SU-DHL-6 (cell line): ENCODE measurements at regions not wholly inside any gene's neighbourhood (a gene's known extent, or its start where the extent isn't known, plus 50 kb on each side); places are given as distances from the start of the nearest gene placed in this dataset.

Experiments
- H2AFZ ChIP-seq: fragments of 200-600 bp; sonication (generic); 2 replicates; pipeline ENCODE4 v1.6.1; 2014; ENCODE audit warnings: low read depth, mild to moderate bottlenecking, moderate library complexity, mixed read lengths, antibody characterized with exemption, low read length; ENCODE audit not compliant: severe bottlenecking
- H3F3A ChIP-seq: fragments of 200-600 bp; shearing (Covaris generic); 2 replicates; pipeline ENCODE4 v1.6.0; 2016; ENCODE audit warnings: antibody characterized with exemption, mild to moderate bottlenecking; ENCODE audit not compliant: insufficient read depth
- H3K27ac ChIP-seq: fragments of 200-600 bp; sonication (generic); 2 replicates; pipeline ENCODE4 v1.5.1; 2016; ENCODE audit warnings: low read depth, mild to moderate bottlenecking, low read length, moderate library complexity, mixed read lengths
- H3K27me3 ChIP-seq: fragments of 200-600 bp; sonication (generic), shearing (Covaris generic); 2 replicates; pipeline ENCODE4 v1.6.0; 2014; ENCODE audit warnings: mild to moderate bottlenecking, low read length
- H3K36me3 ChIP-seq: fragments of 200-600 bp; sonication (generic); 2 replicates; pipeline ENCODE4 v1.6.1; 2014; ENCODE audit warnings: mild to moderate bottlenecking, low read length, mixed read lengths
- H3K4me2 ChIP-seq: fragments of 300-600, 200-600 bp; shearing (Covaris generic), sonication (generic); 2 replicates; pipeline ENCODE4 v1.6.0; 2014; ENCODE audit warnings: low read length, low read depth, mild to moderate bottlenecking; ENCODE audit not compliant: poor library complexity, severe bottlenecking
- H3K4me3 ChIP-seq: fragments of 200-600 bp; sonication (generic); 2 replicates; pipeline ENCODE4 v1.5.1; 2014; ENCODE audit warnings: antibody characterized with exemption, low read length, mild to moderate bottlenecking, mixed read lengths; ENCODE audit not compliant: insufficient read depth, poor library complexity, severe bottlenecking
- H3K79me2 ChIP-seq: fragments of 200-600 bp; sonication (generic); 2 replicates; pipeline ENCODE4 v1.6.1; 2014; ENCODE audit warnings: mild to moderate bottlenecking, low read length, moderate library complexity; ENCODE audit not compliant: insufficient read depth
- H3K9ac ChIP-seq: fragments of 200-600 bp; sonication (generic); 2 replicates; pipeline ENCODE4 v1.7.0; 2014; ENCODE audit warnings: mild to moderate bottlenecking, low read length
- H3K9me2 ChIP-seq: fragments of 200-600 bp; sonication (generic); replicated peaks from 2 replicates; pipeline ENCODE4 v1.6.1; 2014; ENCODE audit warnings: low read length; ENCODE audit not compliant: insufficient read depth
- H3K9me3 ChIP-seq: fragments of 200-600 bp; sonication (generic); 2 replicates; pipeline ENCODE4 v1.6.1; 2014; ENCODE audit warnings: low read length, mixed read lengths; ENCODE audit not compliant: insufficient read depth
- H4K20me1 ChIP-seq: fragments of 200-600 bp; sonication (generic); 2 replicates; pipeline ENCODE4 v1.6.1; 2014; ENCODE audit warnings: low read depth, mild to moderate bottlenecking, antibody characterized with exemption, low read length, moderate library complexity, mixed read lengths
- EZH2phosphoT487 ChIP-seq: fragments of 200-600 bp; sonication (generic), shearing (Covaris generic); conservative IDR thresholded peaks from 2 replicates; pipeline ENCODE4 v1.6.1; 2018; ENCODE audit warnings: mild to moderate bottlenecking, antibody characterized with exemption, low read length, moderate library complexity, mixed read lengths
- TF ChIP-seq, protein P1 (sequence below): fragments of 200-600 bp; sonication (generic); IDR thresholded peaks from one replicate; pipeline ENCODE4 v1.5.1; 2017; ENCODE audit warnings: antibody characterized with exemption, mild to moderate bottlenecking, low read length, moderate library complexity; ENCODE audit not compliant: insufficient read depth, poor library complexity, severe bottlenecking

DNA sequence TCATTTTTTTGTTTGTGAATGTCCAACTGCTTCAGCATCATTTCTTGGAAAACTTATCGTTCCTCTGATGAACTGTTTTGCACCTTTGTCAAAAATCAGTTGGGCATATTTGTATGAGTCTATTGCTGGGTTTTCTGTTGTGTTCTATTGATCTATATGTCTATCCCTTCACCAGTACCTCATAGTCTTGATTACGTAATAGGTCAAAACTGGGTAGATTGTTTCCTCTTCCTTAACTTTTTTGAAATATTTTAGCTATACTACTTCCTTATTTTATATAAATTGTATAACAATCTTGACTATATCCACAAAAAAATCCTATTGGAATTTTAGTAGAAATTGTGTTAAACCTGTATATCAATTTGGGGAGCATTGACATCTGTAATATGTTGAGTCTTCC lies 104.1 kb upstream of the PALS2 start:
- Histone ChIP-seq H3K4me2 (no peak overlapping the region), H2AFZ (no peak overlapping the region), H3K4me3 (no peak overlapping the region), H3F3A (no peaks in the 10 kb centered on the region), H4K20me1 (no peaks in the 10 kb centered on the region), H3K27me3 (no peaks in the 10 kb centered on the region), H3K9me3 (no peaks in the 10 kb centered on the region), H3K36me3 (no peaks in the 10 kb centered on the region), H3K9me2 (no peaks in the 10 kb centered on the region), H3K27ac (no peak overlapping the region), H3K79me2 (no peaks in the 10 kb centered on the region), H3K9ac (no peak overlapping the region)
- TF ChIP-seq, protein P1, sequence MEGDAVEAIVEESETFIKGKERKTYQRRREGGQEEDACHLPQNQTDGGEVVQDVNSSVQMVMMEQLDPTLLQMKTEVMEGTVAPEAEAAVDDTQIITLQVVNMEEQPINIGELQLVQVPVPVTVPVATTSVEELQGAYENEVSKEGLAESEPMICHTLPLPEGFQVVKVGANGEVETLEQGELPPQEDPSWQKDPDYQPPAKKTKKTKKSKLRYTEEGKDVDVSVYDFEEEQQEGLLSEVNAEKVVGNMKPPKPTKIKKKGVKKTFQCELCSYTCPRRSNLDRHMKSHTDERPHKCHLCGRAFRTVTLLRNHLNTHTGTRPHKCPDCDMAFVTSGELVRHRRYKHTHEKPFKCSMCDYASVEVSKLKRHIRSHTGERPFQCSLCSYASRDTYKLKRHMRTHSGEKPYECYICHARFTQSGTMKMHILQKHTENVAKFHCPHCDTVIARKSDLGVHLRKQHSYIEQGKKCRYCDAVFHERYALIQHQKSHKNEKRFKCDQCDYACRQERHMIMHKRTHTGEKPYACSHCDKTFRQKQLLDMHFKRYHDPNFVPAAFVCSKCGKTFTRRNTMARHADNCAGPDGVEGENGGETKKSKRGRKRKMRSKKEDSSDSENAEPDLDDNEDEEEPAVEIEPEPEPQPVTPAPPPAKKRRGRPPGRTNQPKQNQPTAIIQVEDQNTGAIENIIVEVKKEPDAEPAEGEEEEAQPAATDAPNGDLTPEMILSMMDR = no peak
- TF ChIP-seq EZH2phosphoT487 = no peak

DNA sequence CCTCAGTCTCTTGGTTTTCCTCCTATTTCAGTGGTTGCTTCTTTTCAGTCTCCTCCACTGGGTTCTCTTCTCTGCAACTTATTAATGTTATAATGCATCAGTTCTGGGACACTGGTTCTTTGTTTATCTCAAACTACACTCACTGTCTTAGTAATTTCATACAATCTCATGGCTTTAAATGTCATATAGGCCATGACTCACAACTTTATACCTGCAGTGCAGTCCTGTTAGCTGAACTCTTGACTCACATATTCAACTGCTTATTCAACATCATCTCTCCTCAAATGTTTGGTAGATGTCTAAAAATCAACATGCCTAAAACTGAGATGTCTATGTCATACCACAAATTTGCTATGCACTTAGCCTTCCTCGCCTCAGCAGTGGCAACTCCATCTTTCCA lies 101.2 kb upstream of the PALS2 start:
- no peaks in the 10 kb centered on the region for H3K79me2 ChIP-seq
- no peaks in the 10 kb centered on the region for H4K20me1 ChIP-seq
- no peaks in the 10 kb centered on the region for H3K9me3 ChIP-seq
- H3K27me3 ChIP-seq = no peaks in the 10 kb centered on the region
- TF ChIP-seq EZH2phosphoT487 = no peak
- TF ChIP-seq, protein P1 = no peak
- H3K4me3 ChIP-seq = no peak overlapping the region
- no peak overlapping the region for H3K9ac ChIP-seq
- no peak overlapping the region for H3K27ac ChIP-seq
- H3K36me3 ChIP-seq = no peaks in the 10 kb centered on the region
- H3K4me2 ChIP-seq = no peak overlapping the region
- H3K9me2 ChIP-seq = no peaks in the 10 kb centered on the region
- H3F3A ChIP-seq = no peaks in the 10 kb centered on the region
- H2AFZ ChIP-seq = no peak overlapping the region

DNA sequence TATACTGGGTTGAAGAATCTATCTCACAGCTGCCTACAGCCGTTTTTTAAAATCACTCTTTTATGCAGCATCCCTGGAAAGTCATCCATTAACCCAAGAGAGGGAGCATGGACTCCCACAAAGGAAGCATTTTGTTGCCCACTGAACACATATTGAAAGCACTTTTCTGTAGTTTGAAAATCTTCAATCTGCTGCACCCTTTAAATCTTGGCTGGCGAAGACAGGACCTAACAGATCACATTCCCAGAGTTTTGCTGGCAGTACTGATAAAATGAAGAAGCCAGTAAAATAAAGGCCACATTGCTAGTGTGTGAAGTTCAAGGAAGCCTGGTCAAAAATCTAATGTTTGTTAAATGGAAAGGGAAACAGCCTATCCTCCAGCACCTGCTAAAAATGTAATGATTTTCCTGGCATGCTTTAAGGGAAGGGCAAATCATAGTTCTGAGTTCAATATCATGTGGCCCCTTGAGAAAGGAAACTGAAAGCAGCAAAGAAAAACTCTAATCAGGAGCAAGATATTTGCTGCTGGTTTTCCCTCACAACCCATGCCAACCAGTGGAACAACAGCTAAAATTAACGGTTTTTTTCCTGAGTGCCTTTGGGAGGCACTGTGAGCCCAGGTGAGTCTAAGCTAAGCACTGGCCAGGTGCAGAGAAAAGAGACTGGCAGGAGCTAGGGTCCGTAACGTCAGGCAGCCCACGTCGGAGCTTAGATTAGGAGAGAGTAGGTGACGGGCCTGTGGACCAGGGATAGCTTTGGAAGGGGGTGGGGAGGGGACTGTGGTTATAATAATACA lies 97.9 kb upstream of the PALS2 start:
- no peaks in the 10 kb centered on the region for H3K36me3 ChIP-seq
- H3K4me2 ChIP-seq = no peak overlapping the region
- H3F3A ChIP-seq = no peaks in the 10 kb centered on the region
- no peak overlapping the region for H3K9ac ChIP-seq
- H3K4me3 ChIP-seq = no peak overlapping the region
- TF ChIP-seq, protein P1 = no peak
- no peak for TF ChIP-seq EZH2phosphoT487
- H2AFZ ChIP-seq = no peak overlapping the region
- H3K27ac ChIP-seq = no peak overlapping the region
- no peaks in the 10 kb centered on the region for H3K9me2 ChIP-seq
- H3K27me3 ChIP-seq = no peaks in the 10 kb centered on the region
- H3K9me3 ChIP-seq = no peaks in the 10 kb centered on the region
- no peaks in the 10 kb centered on the region for H3K79me2 ChIP-seq
- no peaks in the 10 kb centered on the region for H4K20me1 ChIP-seq
